Ishikawa (cell line): ENCODE measurements at regions not wholly inside any gene's neighbourhood (a gene's known extent, or its start where the extent isn't known, plus 50 kb on each side); places are given as distances from the start of the nearest gene placed in this dataset.

Experiments
- CEBPB ChIP-seq: IDR thresholded peaks from 2 replicates; pipeline ENCODE4 v1.6.1; 2012
- CREB1 ChIP-seq: IDR thresholded peaks from 2 replicates; pipeline ENCODE4 v1.6.1; 2012; ENCODE audit warnings: low read depth
- EGR1 ChIP-seq: IDR thresholded peaks from 2 replicates; pipeline ENCODE4 v1.6.1; 2012
- EP300 ChIP-seq: IDR thresholded peaks from 2 replicates; pipeline ENCODE4 v1.6.1; 2012; ENCODE audit warnings: borderline replicate concordance
- FOXM1 ChIP-seq: IDR thresholded peaks from 2 replicates; pipeline ENCODE4 v1.6.1; 2012; ENCODE audit warnings: low read depth, borderline replicate concordance
- MAX ChIP-seq: IDR thresholded peaks from 2 replicates; pipeline ENCODE4 v1.6.1; 2012
- NFIC ChIP-seq: IDR thresholded peaks from 2 replicates; pipeline ENCODE4 v1.6.1; 2012
- RAD21 ChIP-seq: IDR thresholded peaks from 2 replicates; pipeline ENCODE4 v1.6.1; 2012; ENCODE audit warnings: low read depth
- REST ChIP-seq: IDR thresholded peaks from 2 replicates; pipeline ENCODE4 v1.6.1; 2012; ENCODE audit warnings: low read depth, mild to moderate bottlenecking
- TAF1 ChIP-seq: IDR thresholded peaks from 2 replicates; pipeline ENCODE4 v1.6.1; 2012; ENCODE audit warnings: low read depth, mild to moderate bottlenecking
- TCF12 ChIP-seq: IDR thresholded peaks from 2 replicates; pipeline ENCODE4 v1.6.1; 2012; ENCODE audit warnings: low read depth
- TEAD4 ChIP-seq: IDR thresholded peaks from 2 replicates; pipeline ENCODE4 v1.6.1; 2012
- USF1 ChIP-seq: IDR thresholded peaks from 2 replicates; pipeline ENCODE4 v1.6.1; 2012
- YY1 ChIP-seq: IDR thresholded peaks from 2 replicates; pipeline ENCODE4 v1.6.1; 2012; ENCODE audit warnings: low read depth
- ZBTB7A ChIP-seq: IDR thresholded peaks from 2 replicates; pipeline ENCODE4 v1.6.1; 2012; ENCODE audit warnings: low read depth

GRCh38 chr1:60390593-60391282 is 317.2 kb upstream of the C1orf87 start:
- no peak for TF ChIP-seq YY1
- TF ChIP-seq EGR1, result no peak
- no peak for TF ChIP-seq REST
- TF ChIP-seq USF1, result no peak
- no peak for TF ChIP-seq TEAD4
- TF ChIP-seq MAX, result no peak
- TF ChIP-seq CREB1, result no peak
- TF ChIP-seq FOXM1, result no peak
- no peak for TF ChIP-seq NFIC
- TF ChIP-seq CEBPB, result no peak
- no peak for TF ChIP-seq RAD21
- no peak for TF ChIP-seq EP300
- no peak for TF ChIP-seq TAF1
- TF ChIP-seq ZBTB7A, result no peak
- TF ChIP-seq TCF12, result no peak

GRCh38 chr1:60388092-60388987 is 314.8 kb upstream of the C1orf87 start:
- TF ChIP-seq TEAD4 (no peak), ZBTB7A (no peak), YY1 (no peak), EP300 (no peak)

- no peak for TF ChIP-seq FOXM1
- TF ChIP-seq MAX, result no peak
- no peak for TF ChIP-seq TEAD4
- TF ChIP-seq TCF12, result no peak
- TF ChIP-seq YY1, result no peak
- no peak for TF ChIP-seq ZBTB7A
Measured at GRCh38 chr1:60387175-60387574, 313.6 kb upstream of the C1orf87 start.

- TF ChIP-seq EGR1, result no peak
- no peak for TF ChIP-seq REST
- TF ChIP-seq TAF1, result no peak
- TF ChIP-seq TEAD4, result no peak
Measured at GRCh38 chr1:60386249-60386648, 312.7 kb upstream of the C1orf87 start.

- no peak for TF ChIP-seq RAD21
- TF ChIP-seq REST, result no peak
- TF ChIP-seq FOXM1, result no peak
- TF ChIP-seq EP300, result no peak
- no peak for TF ChIP-seq EGR1
- no peak for TF ChIP-seq TCF12
- no peak for TF ChIP-seq CREB1
- no peak for TF ChIP-seq ZBTB7A
- no peak for TF ChIP-seq NFIC
- TF ChIP-seq USF1, result no peak
- TF ChIP-seq YY1, result no peak
- TF ChIP-seq CEBPB, result no peak
- no peak for TF ChIP-seq TAF1
- no peak for TF ChIP-seq MAX
- TF ChIP-seq TEAD4, result no peak
Measured at GRCh38 chr1:60376196-60376595, 302.6 kb upstream of the C1orf87 start.
